IMR-90 (cell line): ENCODE measurements at regions not wholly inside any gene's neighbourhood (a gene's known extent, or its start where the extent isn't known, plus 50 kb on each side); places are given as distances from the start of the nearest gene placed in this dataset.

ENCODE experiments used
- ATAC-seq: fragments of 200-7000 bp; cut with Tn5 transposase; 2 replicates; pipeline ENCODE4 v1.9.1; 2020; ENCODE audit warnings: low read depth, mild to moderate bottlenecking, moderate library complexity
- BruUV-seq: library from RNA; stranded (reverse); fragments of 400-500 nt; replicated peaks from 2 replicates; lab custom pipeline; 2021; lab: Mats Ljungman, UMichigan
- CTCF ChIA-PET: fragments of 300-600 bp; formaldehyde crosslinking; extraction: SDS; loops from one replicate; lab custom pipeline; 2021; ENCODE audit warnings: antibody characterized with exemption; lab: Yijun Ruan, JAX
- POLR2A ChIA-PET: fragments of 300-600 bp; sonication (Branson Sonifier 250); formaldehyde crosslinking; loops from one replicate; lab custom pipeline; 2022; ENCODE audit warnings: antibody characterized with exemption; ENCODE audit not compliant: unreplicated experiment; lab: Charles Lee
- DNase-seq: peaks from one replicate; pipeline ENCODE4 v3.0.0; 2013
- H2AFZ ChIP-seq: replicated peaks from 2 replicates; pipeline ENCODE3; 2013; ENCODE audit warnings: low read length, mild to moderate bottlenecking; ENCODE audit not compliant: poor library complexity
- H2AK5ac ChIP-seq: 2 replicates; pipeline ENCODE4 v1.6.1; 2013; ENCODE audit warnings: low read depth, low read length, inconsistent platforms
- H2AK9ac ChIP-seq: replicated peaks from 2 replicates; pipeline ENCODE3; 2013; ENCODE audit warnings: mild to moderate bottlenecking, low read depth, low read length, moderate library complexity; ENCODE audit not compliant: poor library complexity
- H2BK120ac ChIP-seq: 2 replicates; pipeline ENCODE4 v1.6.1; 2013; ENCODE audit warnings: low read depth, low read length, inconsistent platforms
- H2BK15ac ChIP-seq: 3 replicates; pipeline ENCODE4 v1.6.1; 2013; ENCODE audit warnings: low read depth, low read length, inconsistent platforms
- H2BK20ac ChIP-seq: 2 replicates; pipeline ENCODE4 v1.6.1; 2013; ENCODE audit warnings: low read depth, mild to moderate bottlenecking, inconsistent platforms, low read length, moderate library complexity
- H2BK5ac ChIP-seq: 2 replicates; pipeline ENCODE4 v1.6.1; 2013; ENCODE audit warnings: mild to moderate bottlenecking, low read depth, low read length, inconsistent platforms; ENCODE audit not compliant: poor library complexity, severe bottlenecking
- H3K14ac ChIP-seq: replicated peaks from 2 replicates; pipeline ENCODE4 v1.6.1; 2013; ENCODE audit warnings: low read depth, low read length, inconsistent platforms
- H3K18ac ChIP-seq: 2 replicates; pipeline ENCODE4 v1.6.1; 2013; ENCODE audit warnings: low read depth, low read length, control low read depth
- H3K23ac ChIP-seq: 2 replicates; pipeline ENCODE4 v1.6.1; 2013; ENCODE audit warnings: low read depth, low read length, inconsistent platforms
- H3K27ac ChIP-seq: 2 replicates; pipeline ENCODE4 v1.5.1; 2013; ENCODE audit warnings: mild to moderate bottlenecking, control low read depth, low read length; ENCODE audit not compliant: insufficient read depth
- H3K27me3 ChIP-seq: 2 replicates; pipeline ENCODE4 v1.6.1; 2013; ENCODE audit warnings: low read length; ENCODE audit not compliant: control insufficient read depth, insufficient read depth
- H3K36me3 ChIP-seq: 2 replicates; pipeline ENCODE4 v1.6.1; 2013; ENCODE audit warnings: low read length, mixed read lengths; ENCODE audit not compliant: control insufficient read depth, insufficient read depth
- H3K4ac ChIP-seq: 2 replicates; pipeline ENCODE4 v1.6.1; 2013; ENCODE audit warnings: low read depth, low read length, inconsistent platforms
- H3K4me1 ChIP-seq: 2 replicates; pipeline ENCODE4 v1.6.1; 2013; ENCODE audit warnings: low read length, mixed read lengths; ENCODE audit not compliant: control insufficient read depth, insufficient read depth
- H3K4me2 ChIP-seq: 2 replicates; pipeline ENCODE4 v1.6.1; 2013; ENCODE audit warnings: low read depth, mild to moderate bottlenecking, control low read depth, low read length, moderate library complexity
- H3K4me3 ChIP-seq: 2 replicates; pipeline ENCODE4 v1.5.1; 2013; ENCODE audit warnings: low read depth, mild to moderate bottlenecking, control low read depth, low read length, moderate library complexity; ENCODE audit not compliant: insufficient read depth
- H3K56ac ChIP-seq: 2 replicates; pipeline ENCODE4 v1.6.1; 2013; ENCODE audit warnings: low read length, inconsistent platforms; ENCODE audit not compliant: insufficient read depth; ENCODE audit errors: extremely low read depth
- H3K79me1 ChIP-seq, 2 experiments: 2 replicates each; pipeline ENCODE4 v1.6.1; 2013; ENCODE audit warnings: low read length in 2 of 2, inconsistent platforms in 1 of 2, low read depth in 1 of 2
- H3K9ac ChIP-seq: 2 replicates; pipeline ENCODE4 v1.6.1; 2013; ENCODE audit warnings: low read depth, low read length, control low read depth
- H3K9me1 ChIP-seq: 2 replicates; pipeline ENCODE4 v1.6.1; 2013; ENCODE audit warnings: low read length, inconsistent platforms; ENCODE audit not compliant: insufficient read depth
- H3K9me3 ChIP-seq: 2 replicates; pipeline ENCODE4 v1.6.1; 2013; ENCODE audit warnings: low read length; ENCODE audit not compliant: control insufficient read depth, insufficient read depth
- H4K20me1 ChIP-seq: 2 replicates; pipeline ENCODE4 v1.6.1; 2013; ENCODE audit warnings: low read length, inconsistent platforms; ENCODE audit not compliant: insufficient read depth
- H4K5ac ChIP-seq: 2 replicates; pipeline ENCODE4 v1.6.1; 2013; ENCODE audit warnings: mild to moderate bottlenecking, low read depth, low read length, control low read depth
- H4K8ac ChIP-seq, 2 experiments: 2 replicates each; pipeline ENCODE4 v1.6.1; 2013; ENCODE audit warnings: low read depth in 2 of 2, low read length in 2 of 2, control low read depth in 1 of 2, inconsistent platforms in 1 of 2
- H4K91ac ChIP-seq: 2 replicates; pipeline ENCODE4 v1.6.1; 2013; ENCODE audit warnings: low read depth, low read length, inconsistent platforms; ENCODE audit not compliant: insufficient read depth
- BHLHE40 ChIP-seq: fragments of 150-350 bp; IDR thresholded peaks from 2 replicates; pipeline ENCODE4 v1.6.1; 2016; ENCODE audit warnings: mild to moderate bottlenecking, low read depth, low read length
- RCOR1 ChIP-seq: IDR thresholded peaks from 2 replicates; pipeline ENCODE4 v1.6.1; 2012; ENCODE audit warnings: mild to moderate bottlenecking, low read length, improper control_type of control experiment; ENCODE audit not compliant: insufficient replicate concordance
- RFX5 ChIP-seq: IDR thresholded peaks from 2 replicates; pipeline ENCODE4 v1.8.0; 2012; ENCODE audit warnings: low read depth, mild to moderate bottlenecking, low read length, moderate library complexity
- WGBS, 2 experiments: methylation state at CpG; one replicate each; pipeline versions ENCODE4 v1.1.5 to v1.1.7; 2013; ENCODE audit warnings: missing lambda C conversion rate in 2 of 2; ENCODE audit not compliant: insufficient read length in 1 of 2; ENCODE audit errors: extremely low coverage in 2 of 2; 5-methylcytosine and 5-hydroxymethylcytosine counted together
- dilution Hi-C: fragments of 300-500 bp; cut with HindIII; formaldehyde crosslinking; loops from one replicate; pipeline ENCODE4 v1.14.3; 2018; ENCODE audit warnings: low sequenced_read_pairs; ENCODE audit not compliant: unreplicated experiment
- in situ Hi-C: fragments of 300-500 bp; cut with MboI; formaldehyde crosslinking; loops from 3 replicates; pipeline ENCODE4 v1.14.3; 2019; ENCODE audit warnings: low sequenced_read_pairs, inconsistent platforms, mixed read lengths
- intact Hi-C: fragments of 100-400 bp; cut with micrococcal nuclease; formaldehyde crosslinking; loops from 2 replicates; pipeline ENCODE4 v1.10.0; 2022
- TF ChIP-seq, protein P1 (sequence below): fragments of 150-350 bp; IDR thresholded peaks from 2 replicates; pipeline ENCODE4 v1.6.1; 2017; ENCODE audit warnings: mild to moderate bottlenecking, antibody characterized with exemption, low read length, low read depth

DNA sequence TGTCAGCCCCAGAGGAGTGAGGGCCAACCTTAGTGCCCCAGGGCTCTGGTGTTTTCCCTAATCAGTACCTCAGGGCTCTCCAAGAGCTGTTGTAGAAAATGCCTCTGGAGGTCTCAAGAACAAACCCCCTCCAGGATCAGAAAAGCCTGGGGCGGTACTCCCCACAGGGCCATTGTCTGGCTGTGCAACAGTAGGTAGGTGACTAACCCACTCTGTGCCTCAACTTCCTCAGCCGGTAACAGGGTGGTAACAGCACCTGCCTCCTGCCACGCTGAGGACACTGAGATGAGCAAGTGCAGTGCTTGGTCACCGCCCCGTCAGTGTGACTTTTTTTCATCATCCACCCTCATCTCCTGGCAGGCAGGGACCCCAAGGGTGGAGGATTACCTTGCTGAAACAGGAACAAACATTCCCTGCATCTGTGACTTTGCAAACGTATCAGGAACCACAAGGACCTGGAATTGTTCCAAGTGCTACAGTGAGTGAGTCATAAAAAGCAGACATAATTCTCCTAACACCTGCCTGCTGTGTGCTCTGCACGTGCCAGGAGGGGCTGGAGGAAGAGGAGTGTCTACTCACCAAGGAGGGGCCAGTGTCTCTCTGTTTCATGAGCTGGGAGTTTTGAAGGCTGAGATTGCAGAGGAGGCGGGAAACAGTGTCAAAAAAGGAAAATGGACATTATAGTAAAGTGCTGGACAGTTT lies 440.8 kb downstream of the NPHP4 start:
- Histone ChIP-seq H4K91ac (no peak overlapping the region), H4K8ac (no peak overlapping the region), H3K27ac (no peak overlapping the region), H3K4me3 (no peak overlapping the region), H3K9ac (no peak overlapping the region), H3K4me2 (no peak overlapping the region), H3K18ac (no peak overlapping the region), H2BK5ac (no peak overlapping the region), H3K23ac (no peak overlapping the region), H3K36me3 (no peaks in the 10 kb centered on the region), H3K27me3 (no peaks in the 10 kb centered on the region), H2AK9ac (no peak overlapping the region), H3K9me1 (no peaks in the 10 kb centered on the region), H2BK20ac (no peak overlapping the region), H4K20me1 (no peaks in the 10 kb centered on the region), H3K56ac (no peak overlapping the region), H2BK15ac (no peak overlapping the region), H4K5ac (no peak overlapping the region), H3K79me1 (no peaks in the 10 kb centered on the region), H2BK120ac (no peak overlapping the region), H3K9me3 (peaks cover 22% of the 10 kb centered on the region), H3K14ac (no peak overlapping the region), H2AK5ac (no peak overlapping the region), H3K4ac (no peak overlapping the region), H3K4me1 (no peaks in the 10 kb centered on the region), H2AFZ (no peak overlapping the region)
- TF ChIP-seq RFX5 (no peak), RCOR1 (no peak), BHLHE40 (0 out of 2 replicates have a peak, but pooled peaks have one; percentile 9)
- TF ChIP-seq, protein P1, sequence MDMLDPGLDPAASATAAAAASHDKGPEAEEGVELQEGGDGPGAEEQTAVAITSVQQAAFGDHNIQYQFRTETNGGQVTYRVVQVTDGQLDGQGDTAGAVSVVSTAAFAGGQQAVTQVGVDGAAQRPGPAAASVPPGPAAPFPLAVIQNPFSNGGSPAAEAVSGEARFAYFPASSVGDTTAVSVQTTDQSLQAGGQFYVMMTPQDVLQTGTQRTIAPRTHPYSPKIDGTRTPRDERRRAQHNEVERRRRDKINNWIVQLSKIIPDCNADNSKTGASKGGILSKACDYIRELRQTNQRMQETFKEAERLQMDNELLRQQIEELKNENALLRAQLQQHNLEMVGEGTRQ, result no peak
- ChIA-PET POLR2A (no interaction called here), CTCF (no interaction called here)
- in situ Hi-C loops (no loop called here), dilution Hi-C loops (no loop called here), intact Hi-C loops (no loop called here)
- DNase-seq, result no peak
- no peak for ATAC-seq
- no TSS peak for BruUV-seq
- 40% methylated on average over 1 of the region's 8 CpGs; no CpG with 5 or more reads in 1 of the 2 experiments for WGBS, 2 experiments
